G401 (cell line): ENCODE measurements at regions not wholly inside any gene's neighbourhood (a gene's known extent, or its start where the extent isn't known, plus 50 kb on each side); places are given as distances from the start of the nearest gene placed in this dataset.

Experiments used
- DNase-seq: peaks from one replicate; pipeline ENCODE4 v3.0.0-alpha.2; 2015; ENCODE audit warnings: low spot score
- in situ Hi-C: cut with HindIII; loops from 2 replicates; pipeline ENCODE4 v1.10.0; 2016; ENCODE audit warnings: low sequenced_read_pairs, mixed read lengths

GRCh38 chr19:30672926-30673325 lies 300.7 kb downstream of the ZNF536 start:
- DNase-seq, result no peak
- in situ Hi-C loops, result no loop called here

GRCh38 chr19:30671622-30672051 lies 299.5 kb downstream of the ZNF536 start:
- DNase-seq, result no peak
- in situ Hi-C loops, result no loop called here

GRCh38 chr19:30671367-30671619 lies 299.1 kb downstream of the ZNF536 start:
- in situ Hi-C loops, result no loop called here
- no peak for DNase-seq

GRCh38 chr19:30670562-30671366 lies 298.6 kb downstream of the ZNF536 start:
- DNase-seq, result no peak
- in situ Hi-C loops, result no loop called here

- DNase-seq, result no peak
- in situ Hi-C loops, result no loop called here
Observed at GRCh38 chr19:30670011-30670329, 297.8 kb downstream of the ZNF536 start.

- in situ Hi-C loops, result no loop called here
- DNase-seq, result peak; percentile 65
Observed at GRCh38 chr19:30669329-30670010, 297.3 kb downstream of the ZNF536 start.

GRCh38 chr19:30668521-30669155 lies 296.5 kb downstream of the ZNF536 start:
- DNase-seq, result no peak
- in situ Hi-C loops, result no loop called here

- DNase-seq, result no peak
- in situ Hi-C loops, result no loop called here
Observed at GRCh38 chr19:30667746-30668145, 295.6 kb downstream of the ZNF536 start.

- in situ Hi-C loops, result no loop called here
- DNase-seq, result no peak
Observed at GRCh38 chr19:30667227-30667626, 295.0 kb downstream of the ZNF536 start.

GRCh38 chr19:30666301-30666803 lies 294.2 kb downstream of the ZNF536 start:
- DNase-seq, result peak; percentile 69
- in situ Hi-C loops, result no loop called here

GRCh38 chr19:30665449-30665848 lies 293.3 kb downstream of the ZNF536 start:
- in situ Hi-C loops, result no loop called here
- peak; percentile 66 for DNase-seq

GRCh38 chr19:30663611-30664174 lies 291.5 kb downstream of the ZNF536 start:
- in situ Hi-C loops, result no loop called here
- peak; percentile 66 for DNase-seq

- in situ Hi-C loops, result no loop called here
- DNase-seq, result peak; percentile 4
Observed at GRCh38 chr19:30662211-30662861, 290.2 kb downstream of the ZNF536 start.

- in situ Hi-C loops, result no loop called here
- no peak for DNase-seq
Observed at GRCh38 chr19:30659638-30660037, 287.5 kb downstream of the ZNF536 start.

- DNase-seq, result peak; percentile 32
- in situ Hi-C loops, result no loop called here
Observed at GRCh38 chr19:30656520-30657100, 284.4 kb downstream of the ZNF536 start.

GRCh38 chr19:30653646-30654386 lies 281.6 kb downstream of the ZNF536 start:
- no peak for DNase-seq
- in situ Hi-C loops, result no loop called here

- in situ Hi-C loops, result no loop called here
- DNase-seq, result no peak
Observed at GRCh38 chr19:30652751-30653150, 280.6 kb downstream of the ZNF536 start.

- no peak for DNase-seq
- in situ Hi-C loops, result no loop called here
Observed at GRCh38 chr19:30651691-30652090, 279.5 kb downstream of the ZNF536 start.

GRCh38 chr19:30651066-30651465 lies 278.9 kb downstream of the ZNF536 start:
- in situ Hi-C loops, result no loop called here
- no peak for DNase-seq
